Smooth muscle cell (in vitro differentiated cells): ENCODE measurements at regions not wholly inside any gene's neighbourhood (a gene's known extent, or its start where the extent isn't known, plus 50 kb on each side); places are given as distances from the start of the nearest gene placed in this dataset.

Experiments
- DNase-seq: peaks from one replicate; lab custom pipeline; 2025; ENCODE audit not compliant: unreplicated experiment; lab: John Stamatoyannopoulos, UW
- H2AFZ ChIP-seq: fragments of 200-600 bp; sonication (generic); 2 replicates; pipeline ENCODE4 v1.6.0; 2016; ENCODE audit warnings: antibody characterized with exemption, low read depth, mild to moderate bottlenecking
- H3F3A ChIP-seq: fragments of 200-600 bp; sonication (generic); 2 replicates; pipeline ENCODE4 v1.6.0; 2017; ENCODE audit warnings: antibody characterized with exemption, low read depth
- H3K27ac ChIP-seq: fragments of 200-600 bp; sonication (generic); 2 replicates; pipeline ENCODE4 v1.5.1; 2016; ENCODE audit warnings: low read depth, mild to moderate bottlenecking
- H3K27me3 ChIP-seq: fragments of 200-600 bp; sonication (generic); 2 replicates; pipeline ENCODE4 v1.6.1; 2016; ENCODE audit warnings: low read depth, mild to moderate bottlenecking
- H3K36me3 ChIP-seq: fragments of 200-600 bp; sonication (generic); 2 replicates; pipeline ENCODE4 v1.5.1; 2016; ENCODE audit warnings: low read depth
- H3K4me1 ChIP-seq: fragments of 200-600 bp; sonication (generic); 2 replicates; pipeline ENCODE4 v1.5.1; 2016; ENCODE audit warnings: low read depth
- H3K4me2 ChIP-seq: fragments of 200-600 bp; sonication (generic); 2 replicates; pipeline ENCODE4 v1.6.0; 2016; ENCODE audit warnings: mild to moderate bottlenecking
- H3K4me3 ChIP-seq: fragments of 200-600 bp; sonication (generic); 2 replicates; pipeline ENCODE4 v1.5.1; 2016; ENCODE audit warnings: mild to moderate bottlenecking
- H3K79me2 ChIP-seq: fragments of 200-600 bp; sonication (generic); 2 replicates; pipeline ENCODE4 v1.6.0; 2016; ENCODE audit warnings: low read depth, mild to moderate bottlenecking
- H3K9ac ChIP-seq: fragments of 200-600 bp; sonication (generic); 2 replicates; pipeline ENCODE4 v1.6.0; 2016; ENCODE audit warnings: low read depth
- H3K9me3 ChIP-seq: fragments of 200-600 bp; sonication (generic); replicated peaks from 2 replicates; pipeline ENCODE4 v1.5.1; 2016; ENCODE audit warnings: low read depth
- H4K20me1 ChIP-seq: fragments of 200-600 bp; sonication (generic); 2 replicates; pipeline ENCODE4 v1.6.0; 2016; ENCODE audit warnings: low read depth
- WGBS: methylation state at CpG from one replicate; pipeline ENCODE4 v1.1.7; 2016; ENCODE audit warnings: low lambda C conversion rate; 5-methylcytosine and 5-hydroxymethylcytosine counted together
- TF ChIP-seq, protein P1 (sequence below): fragments of 200-600 bp; sonication (generic); IDR thresholded peaks from 2 replicates; pipeline ENCODE4 v1.5.1; 2017; ENCODE audit warnings: borderline replicate concordance, mild to moderate bottlenecking, antibody characterized with exemption; ENCODE audit not compliant: insufficient read depth, poor library complexity, severe bottlenecking

DNA sequence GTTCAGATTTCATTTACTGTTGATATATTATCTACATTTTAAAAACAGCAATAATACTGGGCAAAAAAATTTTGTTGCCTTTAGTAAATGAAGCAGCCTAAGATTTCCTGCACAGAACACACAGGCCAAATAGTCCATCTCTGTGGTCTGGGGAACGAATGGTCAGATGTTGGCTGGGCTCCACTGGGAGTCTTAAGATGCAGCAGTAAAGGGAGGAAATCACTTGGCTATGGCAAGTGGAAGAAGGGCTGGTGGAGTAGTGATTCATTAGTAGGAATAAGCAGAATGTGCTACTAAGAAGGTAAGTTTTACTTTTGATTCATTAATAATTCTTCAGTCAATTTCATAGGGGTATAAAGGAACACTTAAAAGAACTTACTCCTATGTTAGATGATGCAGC, 91.1 kb upstream of the ARRDC3 start:
- Histone ChIP-seq H3K36me3 (no peaks in the 10 kb centered on the region), H3K79me2 (no peaks in the 10 kb centered on the region), H3K27ac (no peak overlapping the region), H3K4me3 (no peak overlapping the region), H3F3A (no peaks in the 10 kb centered on the region), H3K27me3 (no peaks in the 10 kb centered on the region), H2AFZ (no peak overlapping the region), H4K20me1 (no peaks in the 10 kb centered on the region), H3K9me3 (no peaks in the 10 kb centered on the region), H3K9ac (no peak overlapping the region), H3K4me1 (peaks cover 2% of the 10 kb centered on the region), H3K4me2 (no peak overlapping the region)
- TF ChIP-seq, protein P1, sequence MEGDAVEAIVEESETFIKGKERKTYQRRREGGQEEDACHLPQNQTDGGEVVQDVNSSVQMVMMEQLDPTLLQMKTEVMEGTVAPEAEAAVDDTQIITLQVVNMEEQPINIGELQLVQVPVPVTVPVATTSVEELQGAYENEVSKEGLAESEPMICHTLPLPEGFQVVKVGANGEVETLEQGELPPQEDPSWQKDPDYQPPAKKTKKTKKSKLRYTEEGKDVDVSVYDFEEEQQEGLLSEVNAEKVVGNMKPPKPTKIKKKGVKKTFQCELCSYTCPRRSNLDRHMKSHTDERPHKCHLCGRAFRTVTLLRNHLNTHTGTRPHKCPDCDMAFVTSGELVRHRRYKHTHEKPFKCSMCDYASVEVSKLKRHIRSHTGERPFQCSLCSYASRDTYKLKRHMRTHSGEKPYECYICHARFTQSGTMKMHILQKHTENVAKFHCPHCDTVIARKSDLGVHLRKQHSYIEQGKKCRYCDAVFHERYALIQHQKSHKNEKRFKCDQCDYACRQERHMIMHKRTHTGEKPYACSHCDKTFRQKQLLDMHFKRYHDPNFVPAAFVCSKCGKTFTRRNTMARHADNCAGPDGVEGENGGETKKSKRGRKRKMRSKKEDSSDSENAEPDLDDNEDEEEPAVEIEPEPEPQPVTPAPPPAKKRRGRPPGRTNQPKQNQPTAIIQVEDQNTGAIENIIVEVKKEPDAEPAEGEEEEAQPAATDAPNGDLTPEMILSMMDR = no peak
- WGBS = 82% methylated on average over 1 of the region's 1 CpG
- DNase-seq = no peak

DNA sequence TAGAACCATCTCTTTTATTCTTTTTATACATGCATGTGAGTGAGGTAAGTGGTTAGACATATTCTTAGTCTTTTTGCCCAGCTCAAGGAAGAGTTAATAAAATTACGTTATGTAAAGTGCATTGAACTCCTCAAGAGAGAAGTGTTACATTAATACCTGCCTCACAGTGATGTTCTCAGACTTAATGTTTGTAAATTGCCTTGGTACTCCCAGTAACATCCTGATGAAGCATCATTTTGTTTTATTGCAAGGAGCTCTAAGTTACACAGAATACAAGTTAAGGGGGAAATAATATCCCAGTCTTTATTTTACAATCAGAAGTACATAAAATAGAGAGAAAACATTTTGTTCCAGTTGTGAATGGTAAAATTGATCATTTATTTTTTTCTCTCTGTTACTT, 89.5 kb upstream of the ARRDC3 start:
- peaks cover 7% of the 10 kb centered on the region for H3K4me1 ChIP-seq
- H3K4me2 ChIP-seq = no peak overlapping the region
- no peaks in the 10 kb centered on the region for H3K79me2 ChIP-seq
- TF ChIP-seq, protein P1 = no peak
- no peak overlapping the region for H3K4me3 ChIP-seq
- H3K36me3 ChIP-seq = no peaks in the 10 kb centered on the region
- 79% methylated on average over 1 of the region's 1 CpG for WGBS
- H3K9me3 ChIP-seq = no peaks in the 10 kb centered on the region
- H2AFZ ChIP-seq = no peak overlapping the region
- no peaks in the 10 kb centered on the region for H4K20me1 ChIP-seq
- no peaks in the 10 kb centered on the region for H3K27me3 ChIP-seq
- DNase-seq = no peak
- H3K9ac ChIP-seq = no peak overlapping the region
- no peaks in the 10 kb centered on the region for H3F3A ChIP-seq
- H3K27ac ChIP-seq = no peak overlapping the region

DNA sequence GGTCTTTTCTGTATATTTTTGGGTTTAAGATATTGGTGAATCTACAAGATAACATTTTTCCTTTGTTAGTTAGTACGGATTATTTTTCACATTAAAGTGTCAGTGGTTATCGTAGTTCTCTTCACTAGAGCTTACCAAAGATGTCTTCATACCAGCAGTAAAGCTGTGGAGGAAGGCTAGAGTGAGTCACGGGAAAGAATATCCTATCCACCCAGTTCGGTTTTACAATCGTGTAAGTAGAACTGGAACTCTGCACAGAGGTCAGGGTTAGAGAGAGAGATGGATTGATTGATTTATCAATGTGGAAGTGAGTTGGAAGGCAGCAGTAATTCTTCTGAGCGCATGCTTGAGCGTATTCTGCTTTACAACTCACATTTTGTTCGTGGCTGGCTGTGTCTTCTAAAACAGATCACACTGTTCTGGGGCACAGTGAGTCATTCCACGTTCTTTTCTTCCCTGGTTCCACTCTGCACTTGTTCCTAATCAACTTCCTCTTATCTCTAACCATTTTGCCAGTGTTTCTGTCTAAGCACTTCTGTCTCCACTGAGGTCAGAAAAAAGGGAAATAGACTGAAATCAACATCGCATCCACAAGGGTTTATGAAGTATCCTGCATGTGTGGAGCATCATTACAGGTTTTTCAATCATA, 86.5 kb upstream of the ARRDC3 start:
- Histone ChIP-seq H3K4me1 (peaks cover 7% of the 10 kb centered on the region), H4K20me1 (no peaks in the 10 kb centered on the region), H2AFZ (peak overlapping the region; percentile 31), H3K9me3 (no peaks in the 10 kb centered on the region), H3K4me3 (peak overlapping the region; percentile 10), H3K4me2 (peak overlapping the region; percentile 70), H3K9ac (no peak overlapping the region), H3K27me3 (no peaks in the 10 kb centered on the region), H3K36me3 (no peaks in the 10 kb centered on the region), H3F3A (no peaks in the 10 kb centered on the region), H3K79me2 (no peaks in the 10 kb centered on the region), H3K27ac (peak overlapping the region; percentile 26)
- TF ChIP-seq, protein P1 = no peak
- 23% methylated on average over 10 of the region's 10 CpGs for WGBS
- DNase-seq = no peak
